Nephron progenitor cell (in vitro differentiated cells): ENCODE measurements at regions not wholly inside any gene's neighbourhood (a gene's known extent, or its start where the extent isn't known, plus 50 kb on each side); places are given as distances from the start of the nearest gene placed in this dataset.

Source experiments
- DNase-seq: peaks from one replicate; pipeline ENCODE4 v3.0.0; 2021
- H3K27ac Mint-ChIP-seq: 2 replicates; pipeline ENCODE4 v1.8.0; 2021; ENCODE audit warnings: mild to moderate bottlenecking, moderate library complexity, mixed read lengths
- H3K27me3 Mint-ChIP-seq: 2 replicates; pipeline ENCODE4 v1.8.0; 2021; ENCODE audit warnings: mild to moderate bottlenecking, low read depth, mixed read lengths; ENCODE audit not compliant: poor library complexity
- H3K36me3 Mint-ChIP-seq: 2 replicates; pipeline ENCODE4 v1.8.0; 2021; ENCODE audit warnings: low read depth, mixed read lengths
- H3K4me1 Mint-ChIP-seq: 2 replicates; pipeline ENCODE4 v1.8.0; 2021; ENCODE audit warnings: mixed read lengths
- H3K4me3 Mint-ChIP-seq: 2 replicates; pipeline ENCODE4 v1.8.0; 2021; ENCODE audit warnings: mild to moderate bottlenecking, moderate library complexity, mixed read lengths
- H3K9me3 Mint-ChIP-seq: 2 replicates; pipeline ENCODE4 v1.8.0; 2021; ENCODE audit warnings: mild to moderate bottlenecking, moderate library complexity, mixed read lengths
- TF ChIP-seq, protein P1 (sequence below): fragments of 200-600 bp; sonication (generic); IDR thresholded peaks from 2 replicates; pipeline ENCODE4 v1.5.0; 2021; ENCODE audit warnings: antibody characterized with exemption

DNA sequence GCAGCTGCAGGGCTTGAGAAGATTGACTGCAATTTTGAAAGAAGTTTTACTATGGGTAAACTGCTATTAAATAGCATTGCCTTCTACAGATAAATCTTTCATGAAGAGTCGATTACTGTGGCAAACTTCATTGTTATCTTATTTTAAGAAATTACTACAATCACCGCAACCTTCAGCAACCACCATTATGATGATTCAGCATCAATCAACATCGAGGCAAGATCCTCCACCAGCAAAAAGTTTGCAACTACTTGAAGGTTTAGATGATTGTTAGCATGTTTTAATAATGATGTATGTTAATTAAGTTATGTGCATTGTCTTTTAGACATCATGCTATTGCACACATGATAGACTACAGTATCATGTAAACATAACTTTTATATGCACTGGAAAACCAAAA, 1511.0 kb downstream of the FSTL5 start:
- H3K27ac Mint-ChIP-seq, result no peak overlapping the region
- H3K4me3 Mint-ChIP-seq, result no peak overlapping the region
- TF ChIP-seq, protein P1, sequence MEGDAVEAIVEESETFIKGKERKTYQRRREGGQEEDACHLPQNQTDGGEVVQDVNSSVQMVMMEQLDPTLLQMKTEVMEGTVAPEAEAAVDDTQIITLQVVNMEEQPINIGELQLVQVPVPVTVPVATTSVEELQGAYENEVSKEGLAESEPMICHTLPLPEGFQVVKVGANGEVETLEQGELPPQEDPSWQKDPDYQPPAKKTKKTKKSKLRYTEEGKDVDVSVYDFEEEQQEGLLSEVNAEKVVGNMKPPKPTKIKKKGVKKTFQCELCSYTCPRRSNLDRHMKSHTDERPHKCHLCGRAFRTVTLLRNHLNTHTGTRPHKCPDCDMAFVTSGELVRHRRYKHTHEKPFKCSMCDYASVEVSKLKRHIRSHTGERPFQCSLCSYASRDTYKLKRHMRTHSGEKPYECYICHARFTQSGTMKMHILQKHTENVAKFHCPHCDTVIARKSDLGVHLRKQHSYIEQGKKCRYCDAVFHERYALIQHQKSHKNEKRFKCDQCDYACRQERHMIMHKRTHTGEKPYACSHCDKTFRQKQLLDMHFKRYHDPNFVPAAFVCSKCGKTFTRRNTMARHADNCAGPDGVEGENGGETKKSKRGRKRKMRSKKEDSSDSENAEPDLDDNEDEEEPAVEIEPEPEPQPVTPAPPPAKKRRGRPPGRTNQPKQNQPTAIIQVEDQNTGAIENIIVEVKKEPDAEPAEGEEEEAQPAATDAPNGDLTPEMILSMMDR, result no peak
- no peak for DNase-seq
- no peaks in the 10 kb centered on the region for H3K36me3 Mint-ChIP-seq
- H3K27me3 Mint-ChIP-seq, result no peaks in the 10 kb centered on the region
- peaks cover 5% of the 10 kb centered on the region for H3K9me3 Mint-ChIP-seq
- H3K4me1 Mint-ChIP-seq, result no peaks in the 10 kb centered on the region

DNA sequence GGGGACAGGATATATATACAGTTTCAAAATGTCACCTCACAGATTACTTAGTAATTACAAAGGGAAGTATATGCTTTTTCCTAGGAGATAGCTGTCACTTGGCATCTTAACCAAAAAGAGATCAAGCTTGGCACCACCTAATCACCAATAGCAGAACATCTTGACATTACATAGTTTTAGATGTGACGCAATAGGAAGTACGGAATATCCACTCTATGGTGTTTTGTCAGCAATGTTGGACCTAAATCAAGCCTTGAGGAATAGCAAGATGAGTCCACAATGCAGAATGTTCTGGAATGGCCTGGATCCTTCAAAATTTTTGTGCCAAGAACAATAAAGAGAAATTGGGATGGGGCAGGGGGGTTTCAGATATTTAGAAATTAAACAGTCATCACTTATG, 1488.2 kb downstream of the FSTL5 start:
- Mint-ChIP-seq H3K4me1 (no peaks in the 10 kb centered on the region), H3K4me3 (no peak overlapping the region), H3K27ac (no peak overlapping the region), H3K36me3 (no peaks in the 10 kb centered on the region), H3K27me3 (peaks cover 4% of the 10 kb centered on the region), H3K9me3 (no peaks in the 10 kb centered on the region)
- TF ChIP-seq, protein P1, result no peak
- no peak for DNase-seq

DNA sequence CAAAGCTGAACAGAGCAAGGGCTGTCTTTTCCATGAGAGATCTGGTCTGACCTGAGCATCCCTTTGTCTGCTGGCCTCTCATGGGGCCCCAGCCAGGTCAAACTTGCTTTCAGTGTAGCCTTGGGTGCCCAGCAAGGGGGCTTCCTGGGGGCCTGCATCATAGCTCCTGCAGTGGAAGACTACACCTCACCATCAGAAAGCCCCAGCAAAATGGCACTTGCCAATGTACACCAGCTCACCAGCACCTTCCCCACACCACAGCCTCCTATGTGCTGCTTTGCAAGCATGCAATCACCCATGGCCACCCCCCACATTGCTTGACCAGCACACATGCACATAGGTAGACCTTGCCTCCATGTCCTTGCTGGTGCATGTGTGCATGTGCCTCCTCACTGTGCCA, 1478.1 kb downstream of the FSTL5 start:
- peaks cover 3% of the 10 kb centered on the region for H3K9me3 Mint-ChIP-seq
- H3K36me3 Mint-ChIP-seq, result no peaks in the 10 kb centered on the region
- no peak overlapping the region for H3K4me3 Mint-ChIP-seq
- DNase-seq, result no peak
- H3K27me3 Mint-ChIP-seq, result no peaks in the 10 kb centered on the region
- TF ChIP-seq, protein P1, result no peak
- H3K27ac Mint-ChIP-seq, result no peak overlapping the region
- H3K4me1 Mint-ChIP-seq, result no peaks in the 10 kb centered on the region

DNA sequence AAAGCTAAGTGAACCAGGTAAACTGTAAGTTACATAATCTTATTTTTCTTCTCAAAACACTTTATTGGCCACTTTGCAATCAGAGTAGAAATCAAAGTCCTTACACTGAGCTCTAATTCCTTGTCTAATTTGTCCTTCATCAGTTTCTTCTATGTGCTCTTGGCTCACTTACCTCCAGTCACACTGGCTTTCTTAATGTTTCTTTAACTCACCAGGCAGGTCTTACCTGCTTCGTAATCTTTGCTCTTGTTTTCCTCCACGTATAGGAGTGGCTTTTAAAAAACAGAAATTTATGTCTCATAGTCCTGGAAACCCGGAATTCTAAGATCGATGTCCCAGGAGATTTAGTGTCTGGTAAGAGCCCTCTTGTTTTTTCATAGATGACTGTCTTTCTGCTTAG, 1462.1 kb downstream of the FSTL5 start:
- Mint-ChIP-seq H3K27me3 (no peaks in the 10 kb centered on the region), H3K27ac (no peak overlapping the region), H3K4me3 (no peak overlapping the region)

DNA sequence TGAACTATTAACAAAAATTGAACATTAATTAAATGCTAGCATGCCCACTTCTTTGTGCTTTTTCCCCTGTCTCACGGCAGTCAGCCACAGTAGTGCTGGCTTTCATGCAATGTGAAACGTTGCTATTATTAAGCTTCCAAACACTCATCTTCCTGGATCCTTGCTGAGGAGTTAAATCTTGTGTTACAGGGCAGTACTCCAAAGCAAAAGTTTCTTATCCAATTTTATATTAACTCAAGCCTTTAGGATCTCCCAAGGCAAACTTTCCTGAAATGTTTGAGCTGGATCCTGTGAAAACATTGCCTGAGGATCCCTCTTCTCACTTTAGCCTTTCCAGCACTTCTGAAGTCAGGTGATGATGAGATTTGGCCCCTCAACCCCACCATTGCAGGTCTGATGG, 1454.8 kb downstream of the FSTL5 start:
- Mint-ChIP-seq H3K4me3 (no peak overlapping the region), H3K9me3 (no peaks in the 10 kb centered on the region), H3K27ac (no peak overlapping the region), H3K36me3 (no peaks in the 10 kb centered on the region), H3K4me1 (no peaks in the 10 kb centered on the region), H3K27me3 (no peaks in the 10 kb centered on the region)
- no peak for DNase-seq
- TF ChIP-seq, protein P1, result no peak

More for the DNA sequence above, 1462.1 kb downstream of the FSTL5 start:
- Mint-ChIP-seq H3K4me1 (no peaks in the 10 kb centered on the region), H3K9me3 (no peaks in the 10 kb centered on the region), H3K36me3 (no peaks in the 10 kb centered on the region)
- no peak for DNase-seq
- TF ChIP-seq, protein P1, result no peak

DNA sequence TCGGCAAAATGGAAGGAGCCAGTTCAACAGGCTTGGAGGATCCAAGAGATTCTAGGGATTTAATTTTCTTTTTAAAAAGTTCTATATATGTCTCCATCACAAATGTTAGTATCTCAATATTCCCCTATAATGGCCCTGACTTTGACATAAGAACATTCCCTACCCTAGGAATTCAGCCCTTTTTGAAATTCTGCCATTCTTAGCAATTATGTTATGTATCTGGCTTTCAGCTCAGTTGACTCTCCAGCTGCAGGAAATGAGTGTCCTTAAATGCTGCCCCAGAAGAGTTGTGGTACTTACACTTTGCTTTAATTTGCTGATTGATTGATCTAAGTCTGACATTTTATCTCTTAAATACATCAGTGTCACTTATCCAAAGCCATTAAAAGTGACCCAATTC, 1454.3 kb downstream of the FSTL5 start:
- H3K9me3 Mint-ChIP-seq, result no peaks in the 10 kb centered on the region
- no peaks in the 10 kb centered on the region for H3K27me3 Mint-ChIP-seq
- H3K36me3 Mint-ChIP-seq, result no peaks in the 10 kb centered on the region
- H3K4me1 Mint-ChIP-seq, result no peaks in the 10 kb centered on the region
- H3K4me3 Mint-ChIP-seq, result no peak overlapping the region
- DNase-seq, result no peak
- H3K27ac Mint-ChIP-seq, result no peak overlapping the region
- TF ChIP-seq, protein P1, result no peak
